ENCODE measurements at regions not wholly inside any gene's neighbourhood (a gene's known extent, or its start where the extent isn't known, plus 50 kb on each side); places are given as distances from the start of the nearest gene placed in this dataset.

DNA sequence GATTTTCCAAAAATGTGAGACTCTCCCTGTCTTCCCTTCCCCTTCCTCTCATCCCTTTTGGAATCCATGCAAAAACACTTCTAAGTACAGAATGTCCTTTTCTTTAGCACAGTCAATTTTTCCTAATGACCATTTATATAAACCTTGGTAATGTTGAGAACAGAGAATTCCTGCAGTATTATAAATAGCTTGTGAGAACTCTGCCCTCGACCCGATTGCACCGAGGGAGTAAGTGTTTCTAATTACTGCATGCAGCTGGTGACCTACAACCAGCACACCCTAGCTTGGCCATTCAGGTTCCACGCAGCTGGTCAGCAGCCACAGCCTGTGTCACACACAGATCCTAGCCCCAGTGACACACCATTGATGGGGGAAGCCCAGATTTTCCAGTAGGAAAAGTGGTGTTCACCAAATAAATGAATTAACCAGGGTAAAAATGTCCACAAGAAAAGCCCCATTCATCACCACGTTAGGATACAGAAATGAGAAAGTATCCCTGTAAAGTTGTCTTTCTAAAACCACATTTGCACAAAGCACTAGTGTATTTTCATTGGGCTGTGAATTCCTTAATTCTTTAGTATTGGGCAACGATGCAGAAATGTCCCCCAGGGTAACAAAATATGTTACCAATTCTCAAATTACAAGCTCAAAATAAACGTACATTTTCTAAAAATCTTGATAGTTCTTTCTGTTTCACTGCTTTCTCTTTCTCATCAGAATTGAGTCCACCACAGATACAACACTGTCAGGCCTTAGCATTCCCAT, 499.0 kb upstream of the KLF6 start:
- Histone ChIP-seq H3K4me1 (ENCODE audit: insufficient read depth) (peaks cover 22% of the 10 kb centered on the region), H3K9me3 (no peaks in the 10 kb centered on the region), H3K27me3 (no peaks in the 10 kb centered on the region), H3K36me3 (no peaks in the 10 kb centered on the region), H3K27ac (peak overlapping the region in 1 of 2 donors; percentile 37), H3K4me3 (no peak overlapping the region)
- TF ChIP-seq POLR2A (IDR thresholded peaks at IDR 0.05) (no peak), EP300 (IDR thresholded peaks at IDR 0.05) (peak; percentile 78)
- intact Hi-C loops (cut with DNase I): loop anchor here in 1 of 4 donors (10.0 kb wide), 1 partner anchor 499 kb away; the partner anchor contains the start of gene KLF6
- peak; percentile 31 to 80 (median 70) for DNase-seq
- 7 to 8% (median 7%) methylated on average over 7 of the region's 7 CpGs for WGBS, 3 donors

DNA sequence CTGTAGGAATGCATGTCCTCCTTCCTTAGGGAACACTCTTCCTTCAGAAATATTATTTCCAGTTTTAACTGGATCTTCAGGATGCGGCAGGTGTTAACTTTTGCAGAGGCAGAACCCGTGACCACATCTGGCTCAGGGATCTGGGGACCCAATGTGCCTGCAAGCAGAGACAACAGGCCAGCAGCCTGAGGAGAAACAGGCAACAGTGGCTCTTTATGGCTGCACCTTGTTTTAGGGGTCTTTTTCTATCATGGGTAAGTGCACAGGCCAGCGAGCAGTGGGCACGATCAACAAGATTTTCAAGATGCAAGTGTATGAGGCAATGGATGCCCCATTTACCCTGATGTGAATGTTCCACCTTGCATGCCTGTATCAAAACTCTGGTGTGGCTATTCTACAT, 497.5 kb upstream of the KLF6 start:
- H3K9me3 ChIP-seq: no peaks in the 10 kb centered on the region
- H3K4me3 ChIP-seq: no peak overlapping the region
- intact Hi-C loops (cut with DNase I): loop anchor here in 1 of 4 donors (10.0 kb wide), 1 partner anchor 498 kb away; the partner anchor contains the start of gene KLF6
- TF ChIP-seq, protein P1, sequence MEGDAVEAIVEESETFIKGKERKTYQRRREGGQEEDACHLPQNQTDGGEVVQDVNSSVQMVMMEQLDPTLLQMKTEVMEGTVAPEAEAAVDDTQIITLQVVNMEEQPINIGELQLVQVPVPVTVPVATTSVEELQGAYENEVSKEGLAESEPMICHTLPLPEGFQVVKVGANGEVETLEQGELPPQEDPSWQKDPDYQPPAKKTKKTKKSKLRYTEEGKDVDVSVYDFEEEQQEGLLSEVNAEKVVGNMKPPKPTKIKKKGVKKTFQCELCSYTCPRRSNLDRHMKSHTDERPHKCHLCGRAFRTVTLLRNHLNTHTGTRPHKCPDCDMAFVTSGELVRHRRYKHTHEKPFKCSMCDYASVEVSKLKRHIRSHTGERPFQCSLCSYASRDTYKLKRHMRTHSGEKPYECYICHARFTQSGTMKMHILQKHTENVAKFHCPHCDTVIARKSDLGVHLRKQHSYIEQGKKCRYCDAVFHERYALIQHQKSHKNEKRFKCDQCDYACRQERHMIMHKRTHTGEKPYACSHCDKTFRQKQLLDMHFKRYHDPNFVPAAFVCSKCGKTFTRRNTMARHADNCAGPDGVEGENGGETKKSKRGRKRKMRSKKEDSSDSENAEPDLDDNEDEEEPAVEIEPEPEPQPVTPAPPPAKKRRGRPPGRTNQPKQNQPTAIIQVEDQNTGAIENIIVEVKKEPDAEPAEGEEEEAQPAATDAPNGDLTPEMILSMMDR (IDR thresholded peaks at IDR 0.05): no peak
- no peak for TF ChIP-seq EP300 (IDR thresholded peaks at IDR 0.05)
- no peak for TF ChIP-seq POLR2A (IDR thresholded peaks at IDR 0.05)
- DNase-seq: no peak
- 89 to 92% (median 91%) methylated on average over 4 of the region's 4 CpGs for WGBS, 3 donors
- no peak overlapping the region for H3K27ac ChIP-seq
- no peaks in the 10 kb centered on the region for H3K27me3 ChIP-seq
- H3K4me1 ChIP-seq (ENCODE audit: insufficient read depth): peaks cover 24% of the 10 kb centered on the region
- no peaks in the 10 kb centered on the region for H3K36me3 ChIP-seq

GRCh38 chr10:4281190-4281825, 496.3 kb upstream of the KLF6 start:
- H3K4me3 ChIP-seq: no peak overlapping the region
- no peaks in the 10 kb centered on the region for H3K36me3 ChIP-seq
- WGBS, 3 donors: 93 to 95% (median 93%) methylated on average over 6 of the region's 6 CpGs
- intact Hi-C loops (cut with DNase I): loop anchor here in 1 of 4 donors (10.0 kb wide), 1 partner anchor 497 kb away; the partner anchor contains the start of gene KLF6
- no peak for TF ChIP-seq POLR2A (IDR thresholded peaks at IDR 0.05)
- TF ChIP-seq EP300 (IDR thresholded peaks at IDR 0.05): no peak
- TF ChIP-seq, protein P1 (IDR thresholded peaks at IDR 0.05): no peak
- no peak overlapping the region for H3K27ac ChIP-seq
- H3K9me3 ChIP-seq: no peaks in the 10 kb centered on the region
- no peaks in the 10 kb centered on the region for H3K27me3 ChIP-seq
- no peak for DNase-seq
- peaks cover 24% of the 10 kb centered on the region for H3K4me1 ChIP-seq (ENCODE audit: insufficient read depth)

DNA sequence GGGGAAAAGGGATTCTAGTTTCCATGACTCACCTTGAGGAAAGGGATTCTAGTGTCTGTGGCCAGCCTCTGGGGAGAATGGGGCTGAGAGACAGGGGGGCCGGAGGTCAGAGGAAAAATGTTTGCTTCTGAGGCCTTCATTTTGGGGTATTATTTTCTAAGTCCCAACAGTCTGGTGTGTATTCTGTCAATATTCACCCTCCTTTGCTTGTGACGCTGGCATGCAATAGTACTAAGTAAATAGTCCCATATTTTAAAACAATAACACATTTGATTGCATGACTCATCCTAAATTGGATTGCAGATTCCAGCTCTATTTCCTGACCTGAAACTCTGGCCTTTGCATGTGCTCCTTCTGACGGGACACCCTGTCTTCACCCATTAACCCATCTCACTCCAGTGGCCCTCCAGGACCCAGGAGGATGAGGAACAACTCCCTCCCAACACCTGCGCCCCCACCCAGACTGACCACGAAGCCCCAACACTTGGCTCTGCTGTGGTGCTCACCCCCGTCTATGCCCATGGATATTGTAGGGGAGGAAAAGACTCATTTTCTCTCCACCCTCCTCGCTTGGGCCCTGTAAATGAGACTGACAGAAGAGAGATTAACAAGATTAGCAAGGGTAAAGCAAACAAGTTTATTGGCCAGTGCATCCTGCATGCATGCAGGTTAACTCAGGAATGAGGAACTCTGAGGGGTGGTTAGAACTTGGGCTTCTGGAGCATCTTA, 495.6 kb upstream of the KLF6 start:
- intact Hi-C loops (cut with DNase I): loop anchor here in 1 of 4 donors (10.0 kb wide), 1 partner anchor 496 kb away; the partner anchor contains the start of gene KLF6
- peak in 1 of 5 donors; percentile 45 for DNase-seq
- H3K4me1 ChIP-seq (ENCODE audit: insufficient read depth): peaks cover 24% of the 10 kb centered on the region
- 72 to 75% (median 72%) methylated on average over 7 of the region's 7 CpGs for WGBS, 3 donors
- no peaks in the 10 kb centered on the region for H3K9me3 ChIP-seq
- H3K27me3 ChIP-seq: no peaks in the 10 kb centered on the region
- H3K36me3 ChIP-seq: no peaks in the 10 kb centered on the region
- TF ChIP-seq POLR2A (IDR thresholded peaks at IDR 0.05) (no peak), EP300 (IDR thresholded peaks at IDR 0.05) (no peak)
- TF ChIP-seq, protein P1 (IDR thresholded peaks at IDR 0.05): no peak
- H3K4me3 ChIP-seq: no peak overlapping the region
- no peak overlapping the region for H3K27ac ChIP-seq
